Fibroblast of the conjunctiva (primary cell): ENCODE measurements at regions not wholly inside any gene's neighbourhood (a gene's known extent, or its start where the extent isn't known, plus 50 kb on each side); places are given as distances from the start of the nearest gene placed in this dataset.
A peak's percentile ranks its signal among the peaks of the same experiment; 100 is the strongest.
"Not testable (repeated sequence)": the region's sequence is repeated elsewhere in the genome, so short reads cannot be mapped to it uniquely, and the experiment has no call there.

ENCODE experiments used
- DNase-seq: peaks from one replicate; pipeline ENCODE4 v3.0.0-alpha.2; 2010; ENCODE audit warnings: low read depth

- no peak for DNase-seq
These were observed 117.9 kb upstream of the MED14 start for GRCh38 chrX:40853004-40853815.

GRCh38 chrX:40853816-40854123, 118.4 kb upstream of the MED14 start:
- DNase-seq = no peak

- DNase-seq = no peak
These were observed 118.9 kb upstream of the MED14 start for GRCh38 chrX:40854242-40854641.

DNA sequence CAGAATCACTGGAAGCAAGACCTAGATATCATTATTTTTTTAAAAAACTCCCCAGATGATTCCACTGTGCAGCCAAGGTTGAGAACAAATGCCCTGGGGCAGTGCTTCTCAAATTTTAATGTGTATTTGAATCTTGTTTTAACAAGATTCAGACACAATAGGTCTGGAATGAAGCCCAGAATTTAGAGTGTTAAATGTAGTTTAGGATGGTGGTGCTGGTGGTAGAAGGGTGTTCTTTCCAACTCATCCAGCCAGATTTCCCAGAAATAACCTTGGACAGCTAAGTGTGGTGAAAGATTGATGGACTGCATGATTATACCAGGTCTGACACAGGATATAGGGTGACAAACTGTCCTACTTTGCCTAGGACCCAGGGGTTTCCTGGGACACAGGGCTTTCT, 120.1 kb upstream of the MED14 start:
- DNase-seq = peak; percentile 14

GRCh38 chrX:40855932-40856515, 120.7 kb upstream of the MED14 start:
- no peak for DNase-seq

DNA sequence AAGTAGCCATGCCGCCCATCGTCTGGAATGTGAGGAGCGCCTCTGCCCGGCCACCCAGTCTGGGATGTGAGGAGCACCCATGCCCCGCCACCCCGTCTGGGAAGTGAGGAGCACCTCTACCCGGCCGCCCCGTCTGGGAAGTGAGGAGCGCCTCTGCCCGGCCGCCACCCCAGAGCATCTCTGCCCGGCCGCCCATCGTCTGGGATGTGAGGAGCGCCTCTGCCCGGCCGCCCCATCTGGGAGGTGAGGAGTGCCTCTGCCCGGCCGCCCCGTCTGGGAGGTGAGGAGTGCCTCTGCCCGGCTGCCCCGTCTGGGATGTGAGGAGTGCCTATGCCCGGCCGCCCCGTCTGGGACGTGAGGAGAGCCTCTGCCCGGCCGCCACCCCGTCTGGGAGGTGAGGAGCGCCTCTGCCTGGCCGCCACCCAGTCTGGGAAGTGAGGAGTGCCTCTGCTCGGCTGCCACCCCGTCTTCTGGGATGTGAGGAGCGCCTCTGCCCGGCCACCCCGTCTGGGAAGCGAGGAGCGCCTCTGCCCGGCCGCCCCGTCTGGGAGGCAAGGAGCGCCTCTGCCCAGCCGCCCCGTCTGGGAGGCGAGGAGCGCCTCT, 126.7 kb upstream of the MED14 start:
- DNase-seq = not testable (repeated sequence)

DNA sequence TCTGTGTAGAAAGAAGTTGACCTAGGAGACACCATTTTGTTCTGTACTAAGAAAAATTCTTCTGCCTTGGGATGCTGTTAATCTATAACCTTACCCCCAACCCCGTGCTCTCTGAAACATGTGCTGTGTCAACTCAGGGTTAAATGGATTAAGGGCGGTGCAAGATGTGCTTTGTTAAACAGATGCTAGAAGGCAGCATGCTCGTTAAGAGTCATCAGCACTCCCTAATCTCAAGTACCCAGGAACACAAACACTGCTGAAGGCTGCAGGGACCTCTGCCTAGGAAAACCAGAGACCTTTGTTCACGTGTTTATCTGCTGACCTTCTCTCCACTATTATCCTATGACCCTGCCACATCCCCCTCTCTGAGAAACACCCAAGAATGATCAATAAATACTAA, 127.9 kb upstream of the MED14 start:
- not testable (repeated sequence) for DNase-seq

GRCh38 chrX:40863671-40864070, 128.3 kb upstream of the MED14 start:
- DNase-seq = no peak

DNA sequence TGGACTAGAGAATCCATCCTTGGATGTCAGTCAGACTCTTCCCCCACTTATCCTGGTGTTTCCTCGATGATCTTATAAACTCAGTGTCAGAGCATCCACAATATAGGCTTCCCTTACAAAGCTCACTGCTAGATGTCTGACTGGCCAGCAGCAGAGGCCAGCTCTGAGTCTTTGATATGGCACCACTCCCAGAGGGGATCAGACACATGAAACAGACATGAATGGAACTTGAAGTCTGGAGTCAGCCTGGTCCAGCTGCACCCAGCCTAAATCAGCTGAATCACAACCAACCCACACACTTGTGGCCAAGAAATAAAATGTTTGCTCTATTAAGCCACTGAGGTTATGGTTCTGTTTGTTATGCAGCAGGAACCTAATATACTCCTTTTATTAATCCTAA, 129.6 kb upstream of the MED14 start:
- DNase-seq = peak; percentile 12

DNA sequence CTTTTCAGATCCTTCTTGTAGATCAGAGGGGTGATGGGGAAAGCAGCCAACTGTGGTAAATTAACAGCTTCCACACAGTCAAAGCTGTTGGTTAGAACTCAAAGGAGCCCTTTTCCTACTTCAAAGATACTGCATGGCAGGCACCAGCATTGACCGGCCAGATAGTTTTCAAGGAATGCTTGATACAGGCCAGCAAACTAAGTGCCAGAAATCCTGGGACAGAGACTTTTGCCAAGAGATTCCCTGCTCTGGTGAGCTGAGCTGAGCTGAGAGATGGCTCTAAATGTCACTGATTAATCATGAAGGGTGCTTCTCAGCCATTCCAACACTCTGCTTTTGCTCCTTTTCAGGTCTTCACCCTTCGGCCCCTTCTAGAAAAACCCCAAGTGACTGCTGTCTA, 131.6 kb upstream of the MED14 start:
- no peak for DNase-seq

GRCh38 chrX:40867352-40867751, 132.0 kb upstream of the MED14 start:
- DNase-seq = no peak

GRCh38 chrX:40868868-40869267, 133.5 kb upstream of the MED14 start:
- DNase-seq = no peak

- DNase-seq = not testable (repeated sequence)
These were observed 135.6 kb upstream of the MED14 start for GRCh38 chrX:40870982-40871381.

GRCh38 chrX:40871385-40872082, 136.2 kb upstream of the MED14 start:
- no peak for DNase-seq

DNA sequence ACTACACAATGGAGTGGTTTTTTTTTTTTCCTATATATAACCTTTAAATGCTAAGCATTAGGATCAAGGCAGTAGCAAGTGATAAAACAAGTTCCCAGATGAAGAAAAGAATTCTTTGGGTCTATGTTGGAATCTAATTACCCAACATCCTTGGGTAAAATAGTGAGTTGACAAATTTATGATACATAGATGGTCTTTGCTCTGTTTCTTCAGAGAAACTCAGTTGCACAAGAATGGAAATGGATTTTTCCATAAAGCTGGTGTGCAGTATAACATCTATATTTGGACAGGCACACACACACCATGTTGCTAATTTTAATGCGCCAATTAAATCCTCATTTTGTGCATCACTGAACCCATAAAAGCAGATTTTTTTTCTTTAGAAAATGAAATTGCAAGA, 137.0 kb upstream of the MED14 start:
- DNase-seq = no peak

DNA sequence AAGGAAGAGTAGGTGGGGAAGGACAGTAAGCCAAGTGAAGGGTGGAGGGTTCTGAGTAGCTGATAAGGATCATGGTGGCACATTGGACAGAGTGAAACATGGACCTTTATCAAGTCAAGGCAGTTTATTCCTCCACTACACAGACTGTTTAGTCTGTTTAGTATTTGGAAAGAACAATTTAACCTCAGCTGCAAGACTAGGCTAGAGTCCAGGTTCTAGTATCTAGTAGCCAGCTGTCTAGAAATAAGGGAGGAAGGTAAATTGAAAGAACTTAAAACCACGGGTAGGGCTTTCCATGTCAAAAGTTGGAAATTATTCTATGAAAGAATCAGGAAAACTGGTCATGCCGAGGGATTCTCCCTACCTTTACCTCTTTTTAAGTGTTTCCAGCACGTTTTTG, 140.1 kb upstream of the MED14 start:
- no peak for DNase-seq

DNA sequence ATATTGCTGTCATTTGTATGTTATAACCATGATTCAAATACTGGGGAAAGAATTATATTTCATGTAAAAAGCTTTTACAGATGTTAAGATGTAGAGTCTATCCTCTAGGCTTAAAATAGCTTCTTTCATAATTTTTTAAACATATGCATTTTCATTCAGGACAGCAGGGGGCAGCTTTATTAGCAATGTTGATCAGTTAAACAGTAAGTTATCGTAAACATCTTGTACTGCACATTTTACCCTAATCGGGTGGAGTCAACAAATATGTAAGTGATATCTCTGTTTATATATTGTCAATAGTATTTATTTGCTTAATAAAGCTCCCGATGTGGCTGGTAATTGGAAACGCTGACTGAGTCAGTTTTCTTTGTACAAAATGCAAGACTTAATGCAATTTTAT, 142.5 kb upstream of the MED14 start:
- no peak for DNase-seq

DNA sequence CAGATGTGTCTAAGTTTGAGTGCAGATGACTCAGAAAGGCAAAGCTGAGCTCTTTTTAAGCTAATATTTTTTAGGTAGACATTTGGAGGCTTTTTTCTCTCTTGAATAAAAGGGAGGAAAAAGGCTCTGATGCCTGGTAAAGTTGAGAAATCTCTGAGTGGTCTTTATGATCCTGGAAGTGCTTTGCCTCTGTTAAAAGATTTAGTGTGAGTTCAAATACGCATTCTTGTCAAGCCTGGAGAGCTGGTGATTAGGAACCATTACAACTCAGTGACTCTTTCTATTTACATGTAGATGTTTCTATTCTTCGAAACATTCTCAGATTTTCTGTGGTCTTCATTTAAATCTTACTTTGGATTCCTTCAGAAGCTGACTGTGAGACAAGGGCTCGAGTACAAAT, 143.4 kb upstream of the MED14 start:
- DNase-seq = no peak

DNA sequence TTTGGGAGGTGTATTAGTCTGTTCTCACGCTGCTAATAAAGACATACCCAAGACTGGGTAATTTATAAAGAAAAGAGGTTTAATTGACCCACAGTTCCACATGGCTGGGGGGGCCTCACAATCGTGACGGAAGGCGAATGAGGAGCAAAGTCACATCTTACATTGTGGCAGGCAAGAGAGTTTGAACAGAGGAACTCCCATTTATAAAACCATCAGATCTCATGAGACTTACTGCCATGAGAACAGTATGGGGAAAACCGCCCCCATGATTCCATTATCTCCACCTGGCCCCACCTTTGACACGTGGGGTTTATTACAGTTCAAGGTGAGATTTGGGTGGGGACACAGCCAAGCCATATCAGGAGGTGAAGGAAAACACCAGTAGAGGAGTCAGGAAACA, 143.8 kb upstream of the MED14 start:
- DNase-seq = not testable (repeated sequence)

GRCh38 chrX:40880712-40881111, 145.4 kb upstream of the MED14 start:
- no peak for DNase-seq

- DNase-seq = no peak
These were observed 147.8 kb upstream of the MED14 start for GRCh38 chrX:40883021-40883619.

DNA sequence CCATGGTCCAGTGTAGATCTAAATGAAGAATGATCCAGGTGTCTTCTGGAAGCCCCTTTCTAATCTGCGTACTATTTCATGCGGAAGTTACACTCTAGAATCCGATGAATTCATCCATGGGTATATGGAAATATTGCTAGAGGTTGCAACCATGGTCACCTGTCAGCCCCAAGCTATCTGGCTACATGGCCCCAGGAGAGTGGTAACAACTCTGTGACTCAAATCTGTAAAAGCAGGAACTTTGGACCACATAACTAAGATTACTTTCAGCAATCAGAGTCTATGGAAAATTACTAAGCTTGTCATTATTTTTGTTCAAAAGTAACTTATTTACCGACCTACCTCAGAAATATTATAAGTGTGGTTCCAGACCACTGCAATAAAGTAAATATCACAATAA, 150.6 kb upstream of the MED14 start:
- DNase-seq = no peak

DNA sequence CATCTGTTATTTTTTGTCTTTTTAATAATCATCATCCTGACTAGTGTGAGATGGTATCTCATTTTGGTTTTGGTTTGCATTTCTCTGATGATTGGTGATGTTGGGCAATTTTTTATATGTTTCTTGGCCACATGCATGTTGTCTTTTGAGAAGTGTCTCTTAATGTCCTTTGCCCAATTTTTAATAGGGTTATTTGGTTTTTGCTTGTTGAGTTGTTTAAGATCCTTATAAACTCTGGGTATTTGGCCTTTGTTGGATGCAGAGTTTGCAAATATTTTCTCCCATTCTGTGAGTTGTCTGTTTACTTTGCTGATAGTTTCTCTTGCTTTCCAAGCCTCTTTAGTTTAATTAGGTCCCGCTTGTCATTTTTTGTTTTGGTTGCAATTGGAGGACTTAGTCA, 152.1 kb upstream of the MED14 start:
- DNase-seq = no peak
